ENCODE measurements at regions not wholly inside any gene's neighbourhood (a gene's known extent, or its start where the extent isn't known, plus 50 kb on each side); places are given as distances from the start of the nearest gene placed in this dataset.

DNA sequence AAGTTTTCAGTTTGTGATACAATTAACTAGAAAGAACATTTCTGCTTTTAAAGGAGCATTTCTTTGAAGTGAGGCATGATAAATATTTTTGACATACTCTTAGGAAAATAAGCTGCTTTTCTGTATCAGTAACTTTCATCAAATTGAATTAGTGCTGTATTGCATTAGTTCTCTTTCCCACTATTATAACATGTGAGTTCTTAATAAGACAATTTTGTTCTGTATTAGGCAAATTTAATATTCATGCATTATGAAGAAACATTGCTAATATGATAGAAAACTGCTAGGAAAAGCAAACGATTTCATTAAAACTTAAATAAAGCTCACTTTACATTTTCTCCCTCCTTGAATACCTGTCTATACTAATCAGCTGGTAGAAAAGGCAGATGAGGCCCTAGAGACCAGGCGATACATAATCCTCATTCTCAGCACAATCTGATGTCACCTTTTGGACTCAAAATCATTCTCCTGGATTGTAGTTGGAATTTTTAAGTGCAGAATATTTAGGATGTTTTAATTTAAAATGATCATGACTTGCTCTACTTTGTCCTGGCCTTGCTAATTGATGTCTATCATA lies 1636.8 kb downstream of the PCDH9 start:
- TF ChIP-seq CREB1 (CRISPR knock-in tag; IDR thresholded peaks at IDR 0.05; ENCODE audit: low read depth) (no peak), ZNF331 (CRISPR knock-in tag; IDR thresholded peaks at IDR 0.05; ENCODE audit: low read depth) (no peak), POLR2AphosphoS5 (IDR thresholded peaks at IDR 0.05; ENCODE audit: low read depth) (no peak), STAT1 (IDR thresholded peaks at IDR 0.05; ENCODE audit: unreplicated experiment) (no peak)
- TF ChIP-seq, protein P1, sequence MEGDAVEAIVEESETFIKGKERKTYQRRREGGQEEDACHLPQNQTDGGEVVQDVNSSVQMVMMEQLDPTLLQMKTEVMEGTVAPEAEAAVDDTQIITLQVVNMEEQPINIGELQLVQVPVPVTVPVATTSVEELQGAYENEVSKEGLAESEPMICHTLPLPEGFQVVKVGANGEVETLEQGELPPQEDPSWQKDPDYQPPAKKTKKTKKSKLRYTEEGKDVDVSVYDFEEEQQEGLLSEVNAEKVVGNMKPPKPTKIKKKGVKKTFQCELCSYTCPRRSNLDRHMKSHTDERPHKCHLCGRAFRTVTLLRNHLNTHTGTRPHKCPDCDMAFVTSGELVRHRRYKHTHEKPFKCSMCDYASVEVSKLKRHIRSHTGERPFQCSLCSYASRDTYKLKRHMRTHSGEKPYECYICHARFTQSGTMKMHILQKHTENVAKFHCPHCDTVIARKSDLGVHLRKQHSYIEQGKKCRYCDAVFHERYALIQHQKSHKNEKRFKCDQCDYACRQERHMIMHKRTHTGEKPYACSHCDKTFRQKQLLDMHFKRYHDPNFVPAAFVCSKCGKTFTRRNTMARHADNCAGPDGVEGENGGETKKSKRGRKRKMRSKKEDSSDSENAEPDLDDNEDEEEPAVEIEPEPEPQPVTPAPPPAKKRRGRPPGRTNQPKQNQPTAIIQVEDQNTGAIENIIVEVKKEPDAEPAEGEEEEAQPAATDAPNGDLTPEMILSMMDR (conservative IDR thresholded peaks at IDR 0.05; ENCODE audit: low read depth in 2 of 2) = no peak

All from GM23338 (cell line).